ENCODE measurements at regions not wholly inside any gene's neighbourhood (a gene's known extent, or its start where the extent isn't known, plus 50 kb on each side); places are given as distances from the start of the nearest gene placed in this dataset.

- TF ChIP-seq CTCF (conservative IDR thresholded peaks at IDR 0.05; ENCODE audit: low read depth, low read length) (no peak), EZH2phosphoT487 (IDR thresholded peaks at IDR 0.05; ENCODE audit: borderline replicate concordance, low read length) (no peak), EZH2 (IDR thresholded peaks at IDR 0.05; ENCODE audit: low read length, unreplicated experiment) (no peak)
Measured at GRCh38 chr14:22262881-22263280, 326.1 kb downstream of the DAD1 start.
